Stomach (tissue), 8 donors: ENCODE measurements at regions not wholly inside any gene's neighbourhood (a gene's known extent, or its start where the extent isn't known, plus 50 kb on each side); places are given as distances from the start of the nearest gene placed in this dataset.

Experiments
- DNase-seq, 2 donors: peaks; one replicate each; pipeline versions ENCODE4 v3.0.0 to v3.0.0-alpha.2; 2013 to 2019
- H3K27ac ChIP-seq, 5 donors: fragments of 200-600 bp in 4 of 5; sonication (generic) in 4 of 5; one replicate each; pipeline ENCODE4 v1.5.1; 2013 to 2019; ENCODE audit warnings: mild to moderate bottlenecking in 1 of 5, moderate library complexity in 1 of 5
- H3K27me3 ChIP-seq, 3 donors: fragments of 200-600 bp; sonication (generic); one replicate each; pipeline ENCODE4 v1.5.1; 2017 to 2019; ENCODE audit warnings: mixed run types in 1 of 3
- H3K36me3 ChIP-seq, 4 donors: fragments of 200-600 bp; sonication (generic); 1 replicate in 3 of 4; 2 replicates in 1 of 4; pipeline ENCODE4 v1.5.1; 2016 to 2019
- H3K4me1 ChIP-seq, 4 donors: fragments of 200-600 bp; sonication (generic); one replicate each; pipeline ENCODE4 v1.5.1; 2016 to 2019
- H3K4me3 ChIP-seq, 4 donors: fragments of 200-600 bp; sonication (generic) in 3 of 4; one replicate each; pipeline ENCODE4 v1.5.1; 2016 to 2019; ENCODE audit warnings: mild to moderate bottlenecking in 1 of 4
- H3K9me3 ChIP-seq, 4 donors: fragments of 200-600 bp; sonication (generic); one replicate each; pipeline ENCODE4 v1.5.1; 2016 to 2019
- EP300 ChIP-seq: sonication (generic); formaldehyde crosslinking; IDR thresholded peaks from one replicate; pipeline ENCODE4 v1.6.1; 2017; ENCODE audit warnings: antibody characterized with exemption
- POLR2A ChIP-seq, 4 donors: fragments of 450-650 bp; IDR thresholded peaks; one replicate each; pipeline ENCODE4 v1.6.1; 2016; ENCODE audit warnings: antibody characterized with exemption in 4 of 4, control low read depth in 2 of 4, mild to moderate bottlenecking in 1 of 4, moderate library complexity in 1 of 4
- POLR2AphosphoS5 ChIP-seq, 3 donors: sonication (generic); formaldehyde crosslinking; IDR thresholded peaks; one replicate each; pipeline ENCODE4 v1.6.1; 2016; ENCODE audit warnings: antibody characterized with exemption in 3 of 3
- WGBS, 5 donors: extraction: QIAGEN DNeasy Blood & Tissue Kit in 3 of 5; methylation state at CpG; one replicate each; pipeline versions ENCODE4 v1.1.5 to v1.1.7; 2013 to 2018; 5-methylcytosine and 5-hydroxymethylcytosine counted together
- intact Hi-C: fragments of 100-400 bp; cut with DNase I; formaldehyde crosslinking; loops from one replicate; pipeline ENCODE4 v1.15.1; 2023; ENCODE audit warnings: low total_unique reads
- TF ChIP-seq, protein P1 (sequence below), 7 experiments: fragments of 450-650 bp in 4 of 7; fragments of 200-600 bp in 3 of 7; sonication (generic) in 3 of 7; IDR thresholded peaks; one replicate each; pipeline ENCODE4 v1.5.1; 2016 to 2019; ENCODE audit warnings: antibody characterized with exemption in 7 of 7, control low read depth in 2 of 7, mild to moderate bottlenecking in 1 of 7
- donor health status: healthy with polysubstance abuse.
- donor health status: Bipolar disorder and iron deficiency.
- donor health status: healthy.

DNA sequence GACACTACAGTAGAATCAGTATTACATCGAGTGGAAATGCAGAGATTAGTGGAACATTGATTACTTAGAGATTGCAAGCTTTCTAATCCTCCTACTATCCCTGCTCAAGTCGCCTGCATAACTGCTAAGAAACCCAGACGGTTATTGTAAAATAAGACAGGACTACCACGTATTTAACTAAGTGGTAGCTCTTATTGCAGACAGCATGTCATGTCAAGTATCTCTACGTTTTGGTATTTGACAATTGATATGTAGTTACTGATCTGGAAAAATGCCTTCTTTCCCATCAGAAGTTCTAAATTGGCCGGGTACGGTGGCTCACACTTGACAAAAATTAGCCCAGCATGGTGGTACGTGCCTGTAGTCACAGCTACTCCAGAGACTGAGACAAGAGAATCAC is 404.1 kb downstream of the CBLN2 start:
- DNase-seq, result no peak
- 69 to 79% (median 71%) methylated on average over 8 of the region's 8 CpGs for WGBS, 5 donors
- Histone ChIP-seq H3K4me1 (no peaks in the 10 kb centered on the region), H3K36me3 (no peaks in the 10 kb centered on the region), H3K4me3 (no peak overlapping the region), H3K27me3 (no peaks in the 10 kb centered on the region), H3K27ac (no peak overlapping the region), H3K9me3 (peaks cover 0 to 5% (median 0%) of the 10 kb centered on the region in 4 donors)
- no peak for TF ChIP-seq POLR2A (IDR thresholded peaks at IDR 0.05)
- TF ChIP-seq EP300, result no peak
- TF ChIP-seq POLR2AphosphoS5 (IDR thresholded peaks at IDR 0.05), result no peak
- TF ChIP-seq, protein P1, sequence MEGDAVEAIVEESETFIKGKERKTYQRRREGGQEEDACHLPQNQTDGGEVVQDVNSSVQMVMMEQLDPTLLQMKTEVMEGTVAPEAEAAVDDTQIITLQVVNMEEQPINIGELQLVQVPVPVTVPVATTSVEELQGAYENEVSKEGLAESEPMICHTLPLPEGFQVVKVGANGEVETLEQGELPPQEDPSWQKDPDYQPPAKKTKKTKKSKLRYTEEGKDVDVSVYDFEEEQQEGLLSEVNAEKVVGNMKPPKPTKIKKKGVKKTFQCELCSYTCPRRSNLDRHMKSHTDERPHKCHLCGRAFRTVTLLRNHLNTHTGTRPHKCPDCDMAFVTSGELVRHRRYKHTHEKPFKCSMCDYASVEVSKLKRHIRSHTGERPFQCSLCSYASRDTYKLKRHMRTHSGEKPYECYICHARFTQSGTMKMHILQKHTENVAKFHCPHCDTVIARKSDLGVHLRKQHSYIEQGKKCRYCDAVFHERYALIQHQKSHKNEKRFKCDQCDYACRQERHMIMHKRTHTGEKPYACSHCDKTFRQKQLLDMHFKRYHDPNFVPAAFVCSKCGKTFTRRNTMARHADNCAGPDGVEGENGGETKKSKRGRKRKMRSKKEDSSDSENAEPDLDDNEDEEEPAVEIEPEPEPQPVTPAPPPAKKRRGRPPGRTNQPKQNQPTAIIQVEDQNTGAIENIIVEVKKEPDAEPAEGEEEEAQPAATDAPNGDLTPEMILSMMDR (IDR thresholded peaks at IDR 0.05), result no peak
- intact Hi-C loops, result no loop called here

DNA sequence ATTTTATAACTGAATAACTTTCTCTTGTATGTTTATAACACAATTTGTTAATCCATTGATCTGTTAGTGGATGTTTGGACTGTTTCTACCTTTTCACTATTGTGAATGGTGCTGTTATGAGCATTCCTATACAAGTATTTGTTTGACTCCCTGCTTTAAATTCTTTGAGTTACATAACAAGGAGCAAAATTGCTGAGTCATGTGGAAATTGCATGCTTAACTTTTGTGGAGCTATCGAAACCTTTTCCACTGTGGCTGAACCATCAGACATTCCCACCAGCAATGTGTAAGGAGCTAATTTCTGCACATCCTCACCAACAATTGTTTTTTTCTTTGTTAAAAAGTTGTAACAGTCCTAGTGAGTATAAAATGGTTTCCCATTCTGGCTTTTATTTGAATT is 415.5 kb downstream of the CBLN2 start:
- WGBS, 5 donors, result 68 to 74% (median 71%) methylated on average over 1 of the region's 1 CpG
- no peaks in the 10 kb centered on the region for H3K27me3 ChIP-seq
- TF ChIP-seq EP300, result no peak
- TF ChIP-seq POLR2AphosphoS5 (IDR thresholded peaks at IDR 0.05), result no peak
- TF ChIP-seq, protein P1 (IDR thresholded peaks at IDR 0.05), result no peak
- TF ChIP-seq POLR2A (IDR thresholded peaks at IDR 0.05), result no peak
- H3K27ac ChIP-seq, result no peak overlapping the region
- no peaks in the 10 kb centered on the region for H3K9me3 ChIP-seq
- no peak overlapping the region for H3K4me3 ChIP-seq
- no peaks in the 10 kb centered on the region for H3K4me1 ChIP-seq
- no peak for DNase-seq
- no peaks in the 10 kb centered on the region for H3K36me3 ChIP-seq
- intact Hi-C loops, result no loop called here

DNA sequence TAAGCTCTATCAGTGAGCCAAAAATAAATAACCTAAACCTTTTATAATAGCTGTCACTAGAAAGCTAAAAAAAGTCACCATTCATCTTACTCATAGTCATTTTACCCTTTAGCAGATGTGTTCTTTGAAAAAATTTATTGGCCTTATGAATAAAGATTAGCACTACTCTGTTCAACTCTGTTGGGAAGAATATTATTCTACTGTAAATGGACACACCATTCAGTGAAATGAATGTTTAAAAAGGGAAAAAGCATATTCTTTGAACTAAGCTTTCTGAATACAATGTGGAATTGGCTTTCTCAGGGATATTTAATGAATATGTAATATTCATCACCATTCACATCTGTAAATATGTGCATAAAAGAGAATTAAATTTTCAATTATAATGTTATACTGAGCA is 422.0 kb downstream of the CBLN2 start:
- intact Hi-C loops, result no loop called here
- TF ChIP-seq POLR2AphosphoS5 (IDR thresholded peaks at IDR 0.05) (no peak), EP300 (no peak), POLR2A (IDR thresholded peaks at IDR 0.05) (no peak)
- TF ChIP-seq, protein P1 (IDR thresholded peaks at IDR 0.05), result no peak

DNA sequence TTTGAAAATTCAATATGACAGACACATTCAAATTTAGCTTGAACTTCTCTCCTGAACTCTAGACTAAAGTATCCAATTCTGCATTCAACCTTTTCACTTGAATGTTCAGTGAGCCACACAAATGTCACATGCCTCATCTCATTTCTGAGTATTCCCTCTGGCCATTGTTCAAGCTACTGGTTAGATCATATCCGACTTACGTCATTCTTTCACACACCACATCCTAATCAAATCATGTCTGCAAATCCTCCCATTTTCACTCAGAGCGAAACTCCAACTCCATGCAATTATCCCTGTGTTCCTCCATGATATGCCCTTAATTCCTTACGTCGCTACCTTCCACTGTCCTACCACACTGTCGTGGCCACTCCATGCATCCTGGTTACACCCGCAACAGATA is 425.1 kb downstream of the CBLN2 start:
- no peaks in the 10 kb centered on the region for H3K27me3 ChIP-seq

More for the DNA sequence above, 422.0 kb downstream of the CBLN2 start:
- no peak for DNase-seq
- H3K27ac ChIP-seq, result no peak overlapping the region
- H3K9me3 ChIP-seq, result no peaks in the 10 kb centered on the region
- H3K27me3 ChIP-seq, result no peaks in the 10 kb centered on the region
- no peak overlapping the region for H3K4me3 ChIP-seq
- no peaks in the 10 kb centered on the region for H3K4me1 ChIP-seq
- H3K36me3 ChIP-seq, result no peaks in the 10 kb centered on the region

More for the DNA sequence above, 425.1 kb downstream of the CBLN2 start:
- Histone ChIP-seq H3K27ac (no peak overlapping the region), H3K9me3 (no peaks in the 10 kb centered on the region), H3K4me3 (no peak overlapping the region), H3K4me1 (no peaks in the 10 kb centered on the region), H3K36me3 (no peaks in the 10 kb centered on the region)
- WGBS, 5 donors, result 85 to 91% (median 85%) methylated on average over 7 of the region's 7 CpGs
- TF ChIP-seq POLR2AphosphoS5 (IDR thresholded peaks at IDR 0.05) (no peak), POLR2A (IDR thresholded peaks at IDR 0.05) (no peak), EP300 (no peak)
- TF ChIP-seq, protein P1 (IDR thresholded peaks at IDR 0.05), result no peak
- DNase-seq, result no peak
- intact Hi-C loops, result no loop called here
